ENCODE measurements at regions not wholly inside any gene's neighbourhood (a gene's known extent, or its start where the extent isn't known, plus 50 kb on each side); places are given as distances from the start of the nearest gene placed in this dataset.

- Mint-ChIP-seq H3K4me1 (no peaks in the 10 kb centered on the region), H3K27ac (no peak overlapping the region), H3K9me3 (no peaks in the 10 kb centered on the region), H3K27me3 (ENCODE audit: insufficient read depth) (no peaks in the 10 kb centered on the region), H3K36me3 (ENCODE audit: low read depth) (no peaks in the 10 kb centered on the region), H3K4me3 (no peak overlapping the region)
- no peaks in the 10 kb centered on the region for H3K36me3 ChIP-seq (ENCODE audit: control insufficient read depth, insufficient read depth, low read length)
- WGBS, 2 experiments (ENCODE audit: insufficient coverage in 1 of 2, insufficient read length in 1 of 2), result 67 to 90% methylated on average over 1 to 3 of the region's 4 CpGs
- no peaks in the 10 kb centered on the region for H3K27me3 ChIP-seq (ENCODE audit: control insufficient read depth, insufficient read depth, low read length, poor library complexity, severe bottlenecking)
- H3K4me1 ChIP-seq (ENCODE audit: control insufficient read depth, insufficient read depth, low read length), result no peaks in the 10 kb centered on the region
- no peak overlapping the region for H3K9ac ChIP-seq (ENCODE audit: extremely low read depth, low read length, poor library complexity, severe bottlenecking)
- H3K27ac ChIP-seq (ENCODE audit: low read depth, low read length), result no peak overlapping the region
- TF ChIP-seq CTCF (conservative IDR thresholded peaks at IDR 0.05), result no peak
- no peak for DNase-seq
- no peaks in the 10 kb centered on the region for H3K9me3 ChIP-seq (ENCODE audit: control insufficient read depth, low read length)
- H3K4me3 ChIP-seq (ENCODE audit: low read length), result no peak overlapping the region
These were observed 252.8 kb downstream of the PIK3R1 start for GRCh38 chr5:68468322-68468721.

- Mint-ChIP-seq H3K36me3 (ENCODE audit: low read depth) (no peaks in the 10 kb centered on the region), H3K4me1 (peaks cover 2% of the 10 kb centered on the region), H3K4me3 (no peak overlapping the region), H3K27me3 (ENCODE audit: insufficient read depth) (no peaks in the 10 kb centered on the region), H3K27ac (no peak overlapping the region), H3K9me3 (no peaks in the 10 kb centered on the region)
- WGBS, 2 experiments (ENCODE audit: insufficient coverage in 1 of 2, insufficient read length in 1 of 2), result 89 to 93% methylated on average over 5 to 7 of the region's 7 CpGs
- no peak for DNase-seq
- Histone ChIP-seq H3K4me3 (ENCODE audit: low read length) (no peak overlapping the region), H3K9ac (ENCODE audit: extremely low read depth, low read length, poor library complexity, severe bottlenecking) (no peak overlapping the region), H3K4me1 (ENCODE audit: control insufficient read depth, insufficient read depth, low read length) (no peaks in the 10 kb centered on the region), H3K27ac (ENCODE audit: low read depth, low read length) (no peak overlapping the region), H3K27me3 (ENCODE audit: control insufficient read depth, insufficient read depth, low read length, poor library complexity, severe bottlenecking) (no peaks in the 10 kb centered on the region), H3K9me3 (ENCODE audit: control insufficient read depth, low read length) (no peaks in the 10 kb centered on the region), H3K36me3 (ENCODE audit: control insufficient read depth, insufficient read depth, low read length) (no peaks in the 10 kb centered on the region)
- no peak for TF ChIP-seq CTCF (conservative IDR thresholded peaks at IDR 0.05)
These were observed 260.0 kb downstream of the PIK3R1 start for GRCh38 chr5:68475476-68475983.

GRCh38 chr5:68476854-68477253, 261.3 kb downstream of the PIK3R1 start:
- 82 to 93% methylated on average over 3 of the region's 3 CpGs for WGBS, 2 experiments (ENCODE audit: insufficient coverage in 1 of 2, insufficient read length in 1 of 2)
- H3K9me3 ChIP-seq (ENCODE audit: control insufficient read depth, low read length), result no peaks in the 10 kb centered on the region
- H3K27ac ChIP-seq (ENCODE audit: low read depth, low read length), result no peak overlapping the region
- Mint-ChIP-seq H3K4me1 (peaks cover 2% of the 10 kb centered on the region), H3K27me3 (ENCODE audit: insufficient read depth) (no peaks in the 10 kb centered on the region), H3K36me3 (ENCODE audit: low read depth) (no peaks in the 10 kb centered on the region), H3K9me3 (no peaks in the 10 kb centered on the region), H3K27ac (no peak overlapping the region), H3K4me3 (no peak overlapping the region)
- no peaks in the 10 kb centered on the region for H3K27me3 ChIP-seq (ENCODE audit: control insufficient read depth, insufficient read depth, low read length, poor library complexity, severe bottlenecking)
- peak; percentile 77 for TF ChIP-seq CTCF (conservative IDR thresholded peaks at IDR 0.05)
- no peak overlapping the region for H3K9ac ChIP-seq (ENCODE audit: extremely low read depth, low read length, poor library complexity, severe bottlenecking)
- no peaks in the 10 kb centered on the region for H3K36me3 ChIP-seq (ENCODE audit: control insufficient read depth, insufficient read depth, low read length)
- DNase-seq, result peak; percentile 66
- no peak overlapping the region for H3K4me3 ChIP-seq (ENCODE audit: low read length)
- H3K4me1 ChIP-seq (ENCODE audit: control insufficient read depth, insufficient read depth, low read length), result no peaks in the 10 kb centered on the region
